T-cell (primary cell): ENCODE measurements at regions not wholly inside any gene's neighbourhood (a gene's known extent, or its start where the extent isn't known, plus 50 kb on each side); places are given as distances from the start of the nearest gene placed in this dataset.

ENCODE experiments used
- ATAC-seq, 4 experiments: fragments of 200-7000 bp in 3 of 4; fragments of 150-1000 bp in 1 of 4; cut with Tn5 transposase; replicated peaks in 1 of 4; 1 replicate in 3 of 4; 2 replicates in 1 of 4; pipeline ENCODE4 v1.10.0; 2021; ENCODE audit warnings: moderate library complexity in 3 of 4, mild to moderate bottlenecking in 2 of 4, moderate number of reproducible peaks in 1 of 4
- CTCF ChIA-PET, 2 donors: fragments of 300-600 bp; sonication (Branson Sonifier 250); formaldehyde crosslinking; loops; one replicate each; lab custom pipeline; 2022; ENCODE audit warnings: antibody characterized with exemption in 2 of 2; lab: Charles Lee
- POLR2A ChIA-PET, 2 donors: fragments of 300-600 bp; sonication (Branson Sonifier 250); formaldehyde crosslinking; loops; one replicate each; lab custom pipeline; 2022; ENCODE audit warnings: antibody characterized with exemption in 2 of 2; lab: Charles Lee
- DNase-seq, 35 experiments: peaks; one replicate each; pipeline versions ENCODE4 v3.0.0 to v3.0.0-alpha.2; 2013 to 2023
- H3K27ac ChIP-seq: one replicate; pipeline ENCODE4 v1.5.1; 2013; ENCODE audit warnings: low read length
- H3K27me3 ChIP-seq, 2 experiments: replicated peaks in 1 of 2; 1 replicate in 1 of 2; 2 replicates in 1 of 2; pipeline versions ENCODE4 v1.6.1 to v1.7.0; 2013; ENCODE audit warnings: low read length in 1 of 2, mixed read lengths in 1 of 2; ENCODE audit not compliant: control insufficient read depth in 2 of 2, insufficient read depth in 2 of 2; ENCODE audit errors: extremely low read depth in 1 of 2
- H3K36me3 ChIP-seq, 2 donors: 1 replicate in 1 of 2; 2 replicates in 1 of 2; pipeline versions ENCODE4 v1.6.1 to v1.7.0; 2013; ENCODE audit warnings: low read length in 1 of 2; ENCODE audit not compliant: control insufficient read depth in 2 of 2, insufficient read depth in 1 of 2; ENCODE audit errors: extremely low read depth in 1 of 2
- H3K4me1 ChIP-seq, 2 experiments: 1 replicate in 1 of 2; 2 replicates in 1 of 2; pipeline versions ENCODE4 v1.6.1 to v1.7.0; 2013; ENCODE audit warnings: low read length in 2 of 2, mixed read lengths in 1 of 2; ENCODE audit not compliant: insufficient read depth in 2 of 2, control insufficient read depth in 1 of 2; ENCODE audit errors: extremely low read depth in 1 of 2
- H3K4me3 ChIP-seq, 2 donors: 1 replicate in 1 of 2; 2 replicates in 1 of 2; pipeline versions ENCODE4 v1.5.1 to v1.7.0; 2013; ENCODE audit warnings: mild to moderate bottlenecking in 2 of 2, low read length in 1 of 2, moderate library complexity in 1 of 2; ENCODE audit not compliant: control insufficient read depth in 1 of 2; ENCODE audit errors: extremely low read depth in 1 of 2
- H3K9me3 ChIP-seq: 2 replicates; pipeline ENCODE4 v1.7.0; 2013
- H3K27ac Mint-ChIP-seq, 2 donors: one replicate each; pipeline ENCODE4 v1.8.0; 2020 to 2021; ENCODE audit warnings: mild to moderate bottlenecking in 2 of 2, mixed read lengths in 2 of 2
- H3K27me3 Mint-ChIP-seq, 2 donors: one replicate each; pipeline ENCODE4 v1.8.0; 2021 to 2022; ENCODE audit warnings: mixed read lengths in 2 of 2
- H3K36me3 Mint-ChIP-seq: one replicate; pipeline ENCODE4 v1.8.0; 2021; ENCODE audit warnings: mixed read lengths
- H3K4me1 Mint-ChIP-seq, 3 donors: one replicate each; pipeline ENCODE4 v1.8.0; 2020 to 2022; ENCODE audit warnings: mixed read lengths in 3 of 3, mild to moderate bottlenecking in 1 of 3
- H3K4me3 Mint-ChIP-seq, 3 donors: one replicate each; pipeline ENCODE4 v1.8.0; 2020 to 2022; ENCODE audit warnings: mild to moderate bottlenecking in 3 of 3, mixed read lengths in 3 of 3, moderate library complexity in 3 of 3
- H3K9me3 Mint-ChIP-seq, 3 donors: one replicate each; pipeline ENCODE4 v1.8.0; 2020 to 2022; ENCODE audit warnings: mixed read lengths in 3 of 3
- WGBS: methylation state at CpG from one replicate; pipeline ENCODE4 v1.1.5; 2013; ENCODE audit warnings: missing lambda C conversion rate; ENCODE audit not compliant: insufficient coverage; 5-methylcytosine and 5-hydroxymethylcytosine counted together

DNA sequence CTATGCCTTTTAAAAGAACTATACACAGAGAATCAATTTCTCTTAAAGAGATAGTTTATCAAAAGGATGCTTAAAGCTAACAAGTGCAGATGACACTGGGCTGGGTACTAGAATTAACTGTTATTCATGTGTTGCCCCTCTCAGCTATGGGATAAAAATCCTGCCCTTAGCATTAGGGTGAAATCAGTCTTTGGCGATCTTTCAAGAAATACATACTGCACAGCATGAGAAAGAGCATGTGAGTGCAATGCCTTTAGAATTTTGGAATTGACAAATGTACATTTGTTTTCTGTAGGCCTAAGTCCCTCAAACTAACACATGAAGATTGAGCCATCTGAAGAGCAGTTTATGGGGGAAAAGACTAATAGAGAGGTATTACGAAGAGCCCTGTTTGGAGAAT lies 115.4 kb downstream of the ZFP64 start:
- Mint-ChIP-seq H3K9me3 (no peaks in the 10 kb centered on the region), H3K4me3 (no peak overlapping the region), H3K27me3 (no peaks in the 10 kb centered on the region), H3K36me3 (peaks cover 6% of the 10 kb centered on the region), H3K27ac (no peak overlapping the region), H3K4me1 (no peaks in the 10 kb centered on the region)
- Histone ChIP-seq H3K27ac (no peak overlapping the region), H3K4me1 (no peaks in the 10 kb centered on the region), H3K27me3 (no peaks in the 10 kb centered on the region), H3K36me3 (no peaks in the 10 kb centered on the region), H3K9me3 (no peaks in the 10 kb centered on the region), H3K4me3 (no peak overlapping the region)
- ATAC-seq (no peak), DNase-seq (no peak)
- ChIA-PET CTCF (interaction anchor here in 1 of 2 donors (0.6 kb wide), 1 partner anchor 111 kb away, joined by 6 read pairs; no protein-coding TSS in a partner anchor), POLR2A (no interaction called here)
- no CpG with 5 or more reads among the region's 2 CpGs for WGBS

DNA sequence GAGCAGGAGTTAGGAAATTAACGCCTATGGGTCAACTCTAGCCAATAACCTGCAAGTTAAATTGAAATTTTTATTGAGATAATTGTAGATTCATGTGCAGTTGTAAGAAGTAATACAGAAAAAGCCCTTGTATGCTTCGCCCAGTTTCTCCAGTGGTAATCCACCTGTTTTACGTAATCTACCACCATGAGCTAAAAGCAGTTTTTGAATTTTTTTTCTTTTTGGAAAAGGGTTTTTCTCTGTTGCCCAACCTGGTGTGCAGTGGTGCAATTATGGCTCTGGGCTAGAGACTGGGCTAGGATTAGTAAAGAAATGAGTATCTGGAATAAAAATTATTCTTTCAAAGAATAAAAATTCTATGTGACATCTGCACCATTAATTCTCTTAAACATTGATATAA lies 116.2 kb downstream of the ZFP64 start:
- Histone ChIP-seq H3K27me3 (no peaks in the 10 kb centered on the region), H3K4me3 (no peak overlapping the region), H3K27ac (no peak overlapping the region), H3K4me1 (no peaks in the 10 kb centered on the region), H3K9me3 (no peaks in the 10 kb centered on the region), H3K36me3 (no peaks in the 10 kb centered on the region)
- WGBS: 100% methylated on average over 2 of the region's 3 CpGs
- DNase-seq (no peak), ATAC-seq (no peak)
- CTCF ChIA-PET: no interaction called here
- H3K36me3 Mint-ChIP-seq: peaks cover 6% of the 10 kb centered on the region
- H3K4me1 Mint-ChIP-seq: no peaks in the 10 kb centered on the region
- no peak overlapping the region for H3K4me3 Mint-ChIP-seq
- POLR2A ChIA-PET: no interaction called here
- no peaks in the 10 kb centered on the region for H3K9me3 Mint-ChIP-seq
- H3K27me3 Mint-ChIP-seq: no peaks in the 10 kb centered on the region
- no peak overlapping the region for H3K27ac Mint-ChIP-seq

DNA sequence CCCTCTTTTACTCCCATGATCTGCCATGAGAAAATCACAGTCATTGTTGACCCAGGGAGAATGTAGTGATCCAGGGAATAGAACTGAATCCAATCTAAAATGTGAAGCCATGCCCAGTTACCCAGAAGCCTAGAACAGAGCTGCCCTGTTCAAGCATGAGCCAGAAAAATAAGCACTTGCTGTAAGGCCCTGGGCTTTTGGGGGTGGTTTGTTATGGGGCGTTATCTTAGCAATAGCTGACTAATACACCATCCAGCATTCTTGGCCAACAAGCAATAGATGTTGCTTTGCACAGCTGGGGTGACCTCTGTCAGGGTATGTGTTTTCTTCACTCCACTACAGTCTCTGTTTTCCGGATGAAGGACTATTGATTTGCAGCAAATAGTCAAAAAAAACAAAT lies 120.4 kb downstream of the ZFP64 start:
- CTCF ChIA-PET: interaction anchor here in 1 of 2 donors (0.6 kb wide), 1 partner anchor 17 kb away, joined by 3 read pairs; no protein-coding TSS in a partner anchor
- POLR2A ChIA-PET: interaction anchor here in 1 of 2 donors (0.6 kb wide), 1 partner anchor 11 kb away, joined by 3 read pairs; no protein-coding TSS in a partner anchor

DNA sequence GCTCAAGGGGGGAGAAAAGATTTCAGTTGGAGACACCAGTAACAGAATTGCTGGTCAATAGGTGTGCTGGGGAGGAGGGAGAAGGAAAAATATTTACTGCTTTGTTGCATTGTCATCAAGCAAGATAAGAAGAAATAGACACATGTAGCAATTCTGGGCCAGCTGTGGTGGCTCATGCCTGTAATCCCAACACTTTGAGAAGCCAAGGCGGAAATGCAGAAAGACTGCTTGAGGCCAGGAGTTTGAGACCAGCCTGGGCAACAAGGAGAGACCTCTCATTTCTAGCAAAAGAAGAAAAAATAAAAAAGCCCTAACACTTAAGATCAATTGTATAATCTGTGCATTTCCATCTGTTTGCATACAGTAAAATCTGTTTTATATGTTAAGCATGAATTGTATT lies 126.6 kb downstream of the ZFP64 start:
- DNase-seq (no peak), ATAC-seq (no peak)
- Mint-ChIP-seq H3K9me3 (no peaks in the 10 kb centered on the region), H3K36me3 (peaks cover 8% of the 10 kb centered on the region), H3K4me1 (no peaks in the 10 kb centered on the region), H3K4me3 (no peak overlapping the region), H3K27ac (no peak overlapping the region), H3K27me3 (peaks cover 0 to 3% of the 10 kb centered on the region in 2 donors)
- Histone ChIP-seq H3K9me3 (no peaks in the 10 kb centered on the region), H3K4me3 (no peak overlapping the region), H3K27ac (no peak overlapping the region), H3K27me3 (no peaks in the 10 kb centered on the region), H3K4me1 (no peaks in the 10 kb centered on the region), H3K36me3 (no peaks in the 10 kb centered on the region)
- no CpG with 5 or more reads among the region's 1 CpG for WGBS
- ChIA-PET CTCF (no interaction called here), POLR2A (interaction anchor here in 1 of 2 donors (0.6 kb wide), 1 partner anchor 241 kb away, joined by 9 read pairs; no protein-coding TSS in a partner anchor)

More for the DNA sequence above, 120.4 kb downstream of the ZFP64 start:
- Mint-ChIP-seq H3K27me3 (no peaks in the 10 kb centered on the region), H3K36me3 (peaks cover 6% of the 10 kb centered on the region), H3K4me1 (no peaks in the 10 kb centered on the region), H3K4me3 (no peak overlapping the region), H3K27ac (no peak overlapping the region), H3K9me3 (no peaks in the 10 kb centered on the region)
- DNase-seq: no peak
- no peak for ATAC-seq
- H3K27ac ChIP-seq: no peak overlapping the region
- H3K36me3 ChIP-seq: no peaks in the 10 kb centered on the region
- H3K4me3 ChIP-seq: no peak overlapping the region
- no peaks in the 10 kb centered on the region for H3K4me1 ChIP-seq
- no CpG with 5 or more reads among the region's 2 CpGs for WGBS
- no peaks in the 10 kb centered on the region for H3K27me3 ChIP-seq
- no peaks in the 10 kb centered on the region for H3K9me3 ChIP-seq

DNA sequence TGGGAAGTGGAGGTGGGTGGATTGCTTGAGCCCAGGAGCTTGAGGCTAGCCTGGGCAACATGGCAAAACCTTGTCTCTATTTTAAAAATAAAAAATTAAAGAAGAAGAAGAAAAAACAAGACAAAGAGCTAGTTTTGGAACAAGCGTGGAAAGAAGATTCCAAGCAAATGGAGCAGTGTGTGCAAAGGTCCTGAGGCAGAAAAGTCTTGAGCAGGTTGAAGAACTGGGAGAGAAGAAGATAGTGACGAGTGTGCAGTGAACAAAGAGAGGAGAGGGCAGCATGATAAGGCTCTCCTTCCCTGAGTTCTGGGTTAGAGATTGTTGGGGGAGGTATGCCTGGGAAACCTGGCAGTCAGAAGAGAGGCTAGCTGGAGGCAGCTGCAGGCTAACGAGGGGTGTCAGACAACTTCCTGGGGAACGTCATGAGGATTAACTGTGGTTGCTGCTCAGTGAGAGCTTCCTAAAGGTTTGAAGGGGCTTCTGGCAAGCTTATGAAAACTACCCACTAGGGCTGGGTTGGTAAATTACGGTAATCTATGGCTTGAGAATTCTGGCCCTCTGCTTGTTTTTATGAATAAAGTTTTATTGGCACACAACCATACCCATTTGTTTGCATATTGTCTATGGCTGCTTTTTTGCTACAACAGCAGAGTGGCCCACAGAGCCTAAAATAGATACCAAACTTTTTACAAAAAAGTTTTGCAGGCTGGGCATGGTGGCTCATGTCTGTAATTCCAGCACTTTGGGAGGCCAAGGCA lies 128.9 kb downstream of the ZFP64 start:
- H3K9me3 Mint-ChIP-seq: no peaks in the 10 kb centered on the region
- no peak overlapping the region for H3K4me3 ChIP-seq

DNA sequence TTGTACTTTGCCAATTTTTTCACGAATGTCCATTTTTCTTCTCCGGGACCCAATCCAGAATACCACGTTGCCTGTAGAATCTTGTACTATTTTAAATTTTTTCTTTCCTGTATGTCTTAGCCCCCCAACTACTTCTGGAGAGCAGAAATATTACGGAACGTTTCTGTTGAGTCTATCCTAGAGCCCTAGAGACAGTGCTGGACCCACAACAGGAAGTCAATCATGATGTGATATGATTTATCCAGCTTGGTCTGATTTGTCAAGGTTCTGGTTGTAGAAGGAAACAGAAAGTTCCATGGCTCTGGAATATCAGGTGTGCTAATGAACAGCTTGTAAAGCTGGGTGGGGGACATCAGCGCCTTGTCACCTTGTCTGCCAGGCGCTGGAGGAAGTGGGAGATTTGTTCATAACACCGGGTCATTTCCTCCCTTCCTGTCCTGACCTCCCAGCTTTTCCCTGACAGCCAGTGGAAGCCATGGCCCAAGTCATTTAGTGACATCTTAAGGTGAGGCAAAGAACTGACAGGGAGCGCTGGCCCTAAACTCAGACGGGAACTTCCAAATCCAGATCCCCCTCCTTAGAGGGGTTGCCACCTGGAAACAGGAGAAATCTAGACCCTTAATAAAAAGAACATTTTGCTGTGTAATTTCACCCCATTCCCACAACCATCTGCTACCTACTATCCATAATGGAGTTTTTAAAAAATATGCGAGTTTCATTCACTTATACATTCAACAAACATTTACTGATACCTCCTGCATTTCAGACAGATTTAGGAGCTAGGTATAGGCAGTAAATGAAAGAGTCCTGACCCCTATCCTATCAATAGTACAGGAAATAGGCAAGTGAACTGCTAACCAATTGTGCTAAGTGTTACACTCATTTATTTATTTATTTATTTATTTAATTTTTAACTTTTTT lies 130.5 kb downstream of the ZFP64 start:
- no peak overlapping the region for H3K4me3 ChIP-seq
- H3K36me3 Mint-ChIP-seq: peaks cover 21% of the 10 kb centered on the region
- CTCF ChIA-PET: interaction anchor here in 1 of 2 donors (0.6 to 0.7 kb wide), 2 partner anchors 15 to 28 kb away, joined by 3 to 6 read pairs; no protein-coding TSS in a partner anchor

More for the DNA sequence above, 128.9 kb downstream of the ZFP64 start:
- Histone ChIP-seq H3K36me3 (no peaks in the 10 kb centered on the region), H3K9me3 (no peaks in the 10 kb centered on the region), H3K4me1 (no peaks in the 10 kb centered on the region), H3K27me3 (no peaks in the 10 kb centered on the region), H3K27ac (no peak overlapping the region)
- ChIA-PET CTCF (no interaction called here), POLR2A (interaction anchor here in 1 of 2 donors (0.6 kb wide), 1 partner anchor 12 kb away, joined by 10 read pairs; no protein-coding TSS in a partner anchor)
- H3K36me3 Mint-ChIP-seq: peaks cover 11% of the 10 kb centered on the region
- ATAC-seq (no peak), DNase-seq (no peak)
- H3K4me1 Mint-ChIP-seq: no peaks in the 10 kb centered on the region
- H3K4me3 Mint-ChIP-seq: no peak overlapping the region
- H3K27ac Mint-ChIP-seq: no peak overlapping the region
- WGBS: 72% methylated on average over 4 of the region's 5 CpGs
- peaks cover 0 to 3% of the 10 kb centered on the region in 2 donors for H3K27me3 Mint-ChIP-seq

More for the DNA sequence above, 130.5 kb downstream of the ZFP64 start:
- no peaks in the 10 kb centered on the region for H3K27me3 ChIP-seq
- POLR2A ChIA-PET: no interaction called here
- H3K9me3 Mint-ChIP-seq: peaks cover 7 to 10% (median 9%) of the 10 kb centered on the region in 3 donors
- peaks cover 0 to 3% of the 10 kb centered on the region in 2 donors for H3K27me3 Mint-ChIP-seq
- H3K9me3 ChIP-seq: no peaks in the 10 kb centered on the region
- WGBS: 88% methylated on average over 4 of the region's 11 CpGs
- H3K27ac Mint-ChIP-seq: no peak overlapping the region
- no peaks in the 10 kb centered on the region for H3K4me1 Mint-ChIP-seq
- ATAC-seq (no peak), DNase-seq (no peak)
- H3K36me3 ChIP-seq: no peaks in the 10 kb centered on the region
- no peaks in the 10 kb centered on the region for H3K4me1 ChIP-seq
- no peak overlapping the region for H3K27ac ChIP-seq
- no peak overlapping the region for H3K4me3 Mint-ChIP-seq
